H1 (cell line): ENCODE measurements at regions not wholly inside any gene's neighbourhood (a gene's known extent, or its start where the extent isn't known, plus 50 kb on each side); places are given as distances from the start of the nearest gene placed in this dataset.

Experiments used
- BACH1 ChIP-seq: IDR thresholded peaks from 2 replicates; pipeline ENCODE4 v1.6.1; 2012; ENCODE audit warnings: low read length, improper control_type of control experiment
- EP300 ChIP-seq, 2 experiments: IDR thresholded peaks; 1 replicate in 1 of 2; 2 replicates in 1 of 2; pipeline ENCODE4 v1.6.1; 2011 to 2012; ENCODE audit warnings: low read depth in 2 of 2, low read length in 2 of 2, mild to moderate bottlenecking in 2 of 2, borderline replicate concordance in 1 of 2, inconsistent platforms in 1 of 2, moderate library complexity in 1 of 2
- RAD21 ChIP-seq, 2 experiments: IDR thresholded peaks in 1 of 2; conservative IDR thresholded peaks in 1 of 2; 2 replicates each; pipeline ENCODE4 v1.6.1; 2011; ENCODE audit warnings: low read depth in 2 of 2, low read length in 2 of 2, improper control_type of control experiment in 1 of 2, inconsistent platforms in 1 of 2, mild to moderate bottlenecking in 1 of 2, moderate library complexity in 1 of 2
- TBP ChIP-seq: IDR thresholded peaks from 2 replicates; pipeline ENCODE4 v1.6.1; 2011; ENCODE audit warnings: low read depth, low read length, improper control_type of control experiment
- TF ChIP-seq, protein P1 (sequence below): IDR thresholded peaks from 2 replicates; pipeline ENCODE4 v1.6.1; 2012; ENCODE audit warnings: inconsistent platforms

DNA sequence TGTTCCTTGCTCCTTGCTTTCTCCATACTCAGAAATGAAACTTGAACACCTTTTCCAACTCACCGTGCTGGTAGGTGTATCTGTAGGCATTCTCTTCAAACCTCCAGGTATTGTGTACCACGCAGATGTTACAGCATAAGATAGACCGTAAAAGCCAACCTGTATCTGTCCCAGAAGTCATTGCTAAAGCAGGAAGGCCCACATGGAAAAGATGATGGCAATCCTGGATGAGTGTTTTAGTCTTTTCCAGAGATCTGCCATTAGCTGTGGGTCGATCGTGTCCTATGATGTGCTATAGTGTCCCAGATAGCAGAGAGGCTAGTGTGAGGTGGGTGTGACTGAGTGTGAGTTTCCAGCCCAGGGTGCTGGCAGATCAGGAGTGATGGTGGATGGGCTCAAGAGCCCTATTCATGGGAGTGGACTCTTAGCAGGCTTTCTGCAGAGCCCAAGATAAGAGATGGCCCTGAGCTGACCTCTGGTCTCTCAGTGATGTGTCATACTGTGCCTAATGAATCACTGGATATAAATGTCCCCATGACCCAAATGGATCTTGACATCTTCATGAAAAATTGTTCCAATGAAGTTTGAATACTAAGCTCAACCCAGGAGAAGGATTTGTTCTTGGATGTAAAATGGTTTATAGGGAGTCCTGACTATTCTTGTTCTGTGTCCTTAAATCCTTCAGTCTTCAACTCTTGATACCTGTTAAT is 69.1 kb upstream of the WDR1 start (continued):
- TF ChIP-seq, protein P1, sequence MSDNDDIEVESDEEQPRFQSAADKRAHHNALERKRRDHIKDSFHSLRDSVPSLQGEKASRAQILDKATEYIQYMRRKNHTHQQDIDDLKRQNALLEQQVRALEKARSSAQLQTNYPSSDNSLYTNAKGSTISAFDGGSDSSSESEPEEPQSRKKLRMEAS = no peak
- TF ChIP-seq RAD21 (IDR thresholded peaks at IDR 0.05 in 1 of 2, conservative IDR thresholded peaks at IDR 0.05 in 1 of 2; ENCODE audit: low read depth in 2 of 2, low read length in 2 of 2) (no peak), BACH1 (no peak), EP300 (IDR thresholded peaks at IDR 0.05; ENCODE audit: borderline replicate concordance in 1 of 2, low read depth in 2 of 2, low read length in 2 of 2) (no peak), TBP (no peak)
- TF ChIP-seq, all 59 proteins: peak for 0
